H4 (cell line): ENCODE measurements at regions not wholly inside any gene's neighbourhood (a gene's known extent, or its start where the extent isn't known, plus 50 kb on each side); places are given as distances from the start of the nearest gene placed in this dataset.
"Not testable (repeated sequence)": the region's sequence is repeated elsewhere in the genome, so short reads cannot be mapped to it uniquely, and the experiment has no call there.

Experiments
- DNase-seq: peaks from one replicate; pipeline ENCODE4 v3.0.0-alpha.2; 2015; ENCODE audit warnings: low spot score

DNA sequence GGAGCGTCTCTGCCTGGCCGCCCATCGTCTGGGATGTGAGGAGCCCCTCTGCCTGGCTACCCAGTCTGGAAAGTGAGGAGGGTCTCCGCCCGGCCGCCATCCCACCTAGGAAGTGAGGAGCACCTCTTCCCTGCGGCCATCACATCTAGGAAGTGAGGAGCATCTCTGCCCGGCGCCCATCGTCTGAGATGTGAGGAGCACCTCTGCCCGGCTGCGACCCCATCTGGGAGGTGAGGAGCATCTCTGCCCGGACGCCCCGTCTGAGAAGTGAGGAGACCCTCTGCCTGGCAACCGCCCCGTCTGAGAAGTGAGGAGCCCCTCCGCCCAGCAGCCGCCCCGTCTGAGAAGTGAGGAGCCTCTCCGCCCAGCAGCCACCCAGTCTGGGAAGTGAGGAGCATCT lies 84.5 kb downstream of the IDS start:
- DNase-seq: not testable (repeated sequence)

GRCh38 chrX:149398027-149398426 lies 107.1 kb downstream of the IDS start:
- no peak for DNase-seq

DNA sequence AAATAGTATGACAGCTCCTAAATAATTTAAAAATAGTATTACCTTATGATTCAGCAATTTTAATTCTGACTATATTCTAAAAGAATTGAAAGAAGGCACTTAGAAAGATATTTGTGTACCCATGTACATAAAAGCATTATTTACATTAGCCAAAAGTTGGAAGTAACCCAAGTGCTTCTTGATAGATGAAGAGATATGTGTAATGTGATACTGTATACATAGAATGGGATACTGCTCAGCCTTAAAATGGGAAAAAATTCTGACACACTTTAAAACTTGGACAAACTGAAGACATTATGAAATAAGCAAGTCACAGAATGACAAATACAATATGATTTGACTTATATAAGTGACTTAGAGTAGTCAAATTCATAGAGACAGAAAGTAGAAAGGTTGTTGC lies 112.2 kb downstream of the IDS start:
- no peak for DNase-seq

DNA sequence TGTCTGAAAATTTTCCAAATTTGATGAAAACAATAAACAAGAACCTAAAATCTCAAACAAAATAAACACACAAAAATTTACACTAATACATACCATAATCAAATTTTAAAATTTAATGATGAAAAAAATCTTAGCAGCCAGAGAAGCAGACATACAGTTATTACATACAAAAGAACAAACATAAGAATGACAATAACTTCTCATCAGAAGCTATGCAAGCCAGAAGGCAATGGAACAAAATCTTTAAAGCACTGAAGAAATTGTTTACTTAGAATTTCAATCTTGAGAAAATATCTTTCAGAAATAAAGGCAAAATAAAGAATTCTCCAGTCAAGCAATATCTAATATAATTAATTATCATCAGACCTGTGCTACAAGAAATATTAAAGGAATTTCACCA lies 121.3 kb downstream of the IDS start:
- no peak for DNase-seq

- peak; percentile 40 for DNase-seq
These were observed 130.4 kb downstream of the IDS start for GRCh38 chrX:149374751-149375150.

DNA sequence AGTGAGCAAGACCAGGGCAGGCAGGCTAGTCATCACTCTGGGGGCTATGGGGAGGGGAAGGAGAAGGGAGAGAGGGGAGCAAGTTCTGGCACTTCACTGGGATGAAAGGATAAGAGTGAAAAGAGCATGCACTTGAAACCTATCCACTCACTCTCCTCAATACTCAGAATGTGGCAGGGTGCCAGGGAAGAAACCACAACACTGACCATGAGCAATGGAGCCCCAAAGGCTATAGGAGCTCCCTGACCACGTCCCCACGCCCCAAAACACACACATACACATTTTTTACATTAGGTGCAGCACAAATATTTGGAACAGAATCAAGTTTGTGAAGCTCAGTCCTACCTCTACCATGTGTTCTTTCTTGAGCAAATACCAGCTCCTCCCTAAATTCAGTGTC lies 132.2 kb downstream of the IDS start:
- DNase-seq: no peak

DNA sequence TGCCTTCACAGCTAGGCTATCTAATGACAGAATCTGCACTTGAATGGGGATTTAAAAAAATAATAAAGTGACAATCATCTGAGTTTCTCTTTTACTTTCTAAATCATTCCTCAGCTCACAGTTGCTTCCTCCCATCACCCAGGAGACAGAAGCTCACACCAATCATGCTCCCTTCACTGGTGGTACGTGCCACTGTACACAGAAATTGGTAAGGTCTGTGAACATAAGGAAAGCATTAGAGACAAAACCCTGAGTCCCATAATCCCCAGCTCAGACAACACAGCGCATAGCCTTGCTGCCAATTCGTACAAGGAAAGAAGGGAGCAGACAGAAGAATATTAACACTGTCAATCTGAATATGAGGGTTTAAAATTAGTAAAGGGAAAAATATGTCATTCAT lies 133.1 kb downstream of the IDS start:
- DNase-seq: no peak

DNA sequence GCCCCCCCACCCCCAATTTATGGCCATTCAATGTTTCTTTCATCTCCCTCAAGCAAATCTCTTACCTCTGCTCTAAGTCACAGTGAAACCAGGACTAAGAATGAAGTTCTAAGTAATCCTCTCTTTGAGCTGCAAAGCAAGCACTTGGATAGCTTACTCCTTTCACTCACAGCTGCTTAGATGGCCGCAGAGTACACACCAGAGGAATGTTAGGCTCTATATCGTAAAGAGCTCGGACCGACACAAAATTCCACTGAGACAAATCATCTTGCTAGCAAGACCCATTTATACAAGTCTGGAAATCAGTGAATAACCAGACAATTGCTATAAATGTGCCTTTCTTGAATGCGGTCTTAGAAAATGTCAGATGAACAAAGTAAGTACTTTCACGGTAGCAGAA lies 135.0 kb downstream of the IDS start:
- DNase-seq: no peak

GRCh38 chrX:149365552-149365951 lies 139.6 kb downstream of the IDS start:
- DNase-seq: no peak

- peak; percentile 5 for DNase-seq
These were observed 140.0 kb downstream of the IDS start for GRCh38 chrX:149365061-149365460.

- DNase-seq: no peak
These were observed 141.1 kb downstream of the IDS start for GRCh38 chrX:149363965-149364364.

- no peak for DNase-seq
These were observed 158.8 kb downstream of the IDS start for GRCh38 chrX:149346306-149346705.

DNA sequence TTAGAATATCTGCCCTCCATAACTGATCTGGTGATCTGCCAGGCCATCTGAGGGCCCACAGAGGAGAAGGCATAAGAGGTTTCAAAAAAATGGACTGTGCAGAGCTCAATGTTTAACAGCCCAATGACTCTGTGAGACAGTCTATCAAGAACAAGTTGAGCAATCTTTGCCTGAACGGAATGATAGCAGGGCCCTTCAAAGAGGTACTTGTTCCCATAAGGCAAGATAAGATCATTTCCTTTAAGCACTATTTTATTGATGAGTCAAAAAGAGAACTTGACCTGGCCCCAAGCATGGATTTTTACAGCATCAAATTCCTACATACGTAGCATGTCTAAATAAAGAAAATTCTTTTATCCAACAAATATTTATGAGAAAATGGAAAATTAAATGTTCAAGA lies 182.8 kb downstream of the IDS start:
- no peak for DNase-seq

- no peak for DNase-seq
These were observed 191.2 kb downstream of the IDS start for GRCh38 chrX:149313871-149314371.

DNA sequence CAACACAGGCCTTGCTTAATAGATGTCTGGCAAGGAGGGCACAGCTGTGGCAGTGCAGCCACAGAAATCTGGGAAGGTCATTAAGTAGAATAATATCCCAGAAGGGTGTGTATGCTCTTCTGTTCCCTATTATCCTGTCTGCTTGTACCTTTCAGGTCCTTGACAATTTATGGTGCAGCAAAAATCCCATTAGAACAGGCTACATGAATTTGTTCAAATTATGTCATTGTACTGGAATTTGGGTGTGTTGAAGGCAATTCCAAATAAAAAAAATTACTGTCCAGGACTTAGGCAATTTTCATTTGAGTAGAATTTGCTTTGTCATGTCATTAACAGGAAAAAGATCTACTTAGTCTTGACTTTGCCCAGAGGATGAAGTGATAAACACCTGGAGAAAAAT lies 192.1 kb downstream of the IDS start:
- DNase-seq: no peak

GRCh38 chrX:149312097-149312496 lies 193.0 kb downstream of the IDS start:
- no peak for DNase-seq

- DNase-seq: no peak
These were observed 202.4 kb downstream of the IDS start for GRCh38 chrX:149302705-149303104.

DNA sequence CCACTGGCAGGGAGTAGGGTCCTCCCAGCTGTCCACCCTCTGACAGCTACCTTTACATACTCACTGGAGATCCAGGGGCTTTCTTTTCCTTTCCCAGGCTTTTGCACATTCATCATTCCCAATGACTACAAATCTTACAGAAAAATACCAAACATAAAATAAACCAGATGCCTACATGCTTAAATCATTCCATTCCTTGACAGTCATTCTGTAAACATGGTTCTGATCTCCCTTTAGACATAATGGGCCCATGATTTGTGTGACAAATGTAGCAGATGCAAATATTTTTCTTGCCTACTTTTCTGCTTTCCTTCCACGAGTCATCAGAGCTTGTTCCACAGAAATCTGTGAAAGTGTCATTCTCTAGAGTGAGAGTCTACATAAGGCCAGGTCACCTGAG lies 207.0 kb downstream of the IDS start:
- no peak for DNase-seq

DNA sequence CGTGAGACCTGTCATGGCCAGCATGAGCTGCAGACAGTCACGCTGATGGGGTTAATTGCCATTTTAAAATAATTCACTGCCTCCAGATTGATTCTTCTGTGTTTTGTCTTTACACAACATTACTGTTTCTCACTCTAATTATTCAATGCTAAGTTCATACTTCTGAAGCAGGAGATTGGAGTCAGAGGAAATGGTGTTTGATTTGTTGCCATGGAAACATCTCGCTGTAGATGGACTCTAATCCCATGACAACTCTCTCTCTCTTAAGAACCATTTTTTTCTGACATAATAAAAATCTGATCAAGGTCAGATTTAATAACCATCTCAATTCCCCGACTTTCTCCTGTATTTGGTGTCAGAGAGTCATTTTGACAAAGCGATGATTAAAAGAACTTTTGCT lies 209.0 kb downstream of the IDS start:
- no peak for DNase-seq

DNA sequence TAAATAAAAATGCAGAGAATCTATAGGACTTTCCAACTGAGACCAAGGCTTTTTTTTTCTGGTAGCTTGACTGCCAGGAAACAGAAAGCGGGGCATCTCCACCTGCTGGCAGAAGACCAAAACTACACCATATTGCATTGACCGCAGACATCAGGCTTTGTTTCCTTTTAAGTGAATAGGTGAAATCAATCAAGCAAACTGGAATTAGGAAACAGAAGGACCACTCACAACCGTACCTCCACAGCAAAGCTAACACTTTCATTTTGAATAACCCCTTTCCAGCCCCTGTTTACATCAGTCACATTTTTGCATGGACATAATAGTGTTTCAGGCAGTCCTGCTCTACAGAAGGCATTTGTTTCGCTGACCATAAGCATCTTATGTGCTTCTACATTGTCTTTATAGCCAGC lies 218.2 kb downstream of the IDS start:
- peak; percentile 4 for DNase-seq

DNA sequence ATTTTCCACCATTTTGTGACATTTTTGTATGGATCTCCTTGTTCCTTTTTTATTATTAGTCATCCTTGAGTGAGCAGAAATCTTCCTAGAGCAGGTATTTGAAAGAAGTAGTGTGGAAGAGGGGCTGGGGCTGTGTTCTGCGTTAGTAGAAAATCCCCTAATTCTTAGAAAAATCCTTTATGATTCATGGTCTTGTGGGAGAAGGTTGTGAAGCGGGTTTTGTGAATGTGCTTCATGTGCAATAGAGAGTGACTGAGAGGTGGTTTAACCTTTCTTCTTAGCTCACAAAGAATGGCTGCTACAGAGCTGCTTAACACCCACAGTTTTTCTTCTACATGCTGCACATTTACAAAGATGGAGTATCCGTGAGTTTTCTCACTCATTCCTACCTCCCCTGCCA lies 220.5 kb downstream of the IDS start:
- DNase-seq: no peak

- DNase-seq: no peak
These were observed 221.3 kb downstream of the IDS start for GRCh38 chrX:149283853-149284252.

GRCh38 chrX:149282909-149283308 lies 222.2 kb downstream of the IDS start:
- no peak for DNase-seq

- DNase-seq: no peak
These were observed 225.1 kb downstream of the IDS start for GRCh38 chrX:149280011-149280410.

DNA sequence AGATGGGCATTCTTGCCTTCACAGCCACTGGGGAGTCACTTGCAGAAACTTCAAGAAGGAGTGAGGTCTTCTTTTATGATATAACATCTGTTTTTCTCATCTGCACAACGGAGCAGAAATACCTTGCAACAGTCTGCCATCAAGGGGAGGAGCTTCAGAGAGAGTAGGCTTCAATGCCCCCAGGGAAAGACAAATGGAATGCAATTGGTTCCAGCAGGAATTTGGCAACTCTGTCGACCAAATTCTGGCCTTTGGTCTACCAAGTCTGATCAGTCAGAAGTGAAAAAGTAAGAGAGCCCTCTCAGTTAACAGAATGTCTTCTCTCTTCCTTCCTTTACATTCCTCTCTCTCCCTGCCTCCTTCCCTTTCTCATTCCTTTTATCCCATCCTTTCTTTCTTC lies 229.3 kb downstream of the IDS start:
- DNase-seq: no peak
